GM12878 (cell line): ENCODE measurements at regions not wholly inside any gene's neighbourhood (a gene's known extent, or its start where the extent isn't known, plus 50 kb on each side); places are given as distances from the start of the nearest gene placed in this dataset.

Source experiments
- ATAC-seq: fragments of 200-7000 bp; cut with Tn5 transposase; 3 replicates; pipeline ENCODE4 v1.9.1; 2020; ENCODE audit warnings: mild to moderate bottlenecking, moderate library complexity
- BruUV-seq: library from RNA; stranded (reverse); fragments of 400-500 nt; replicated peaks from 2 replicates; lab custom pipeline; 2021; lab: Mats Ljungman, UMichigan
- CTCF ChIA-PET: fragments of 300-600 bp; sonication (Branson Sonifier 250); formaldehyde crosslinking; extraction: SDS; loops from one replicate; lab custom pipeline; 2021; ENCODE audit warnings: inconsistent platforms; lab: Yijun Ruan, JAX
- POLR2A ChIA-PET: fragments of 350-600 bp; formaldehyde crosslinking; extraction: SDS; loops from one replicate; lab custom pipeline; 2021; ENCODE audit warnings: inconsistent platforms; lab: Charles Lee
- RAD21 ChIA-PET: fragments of 300-600 bp; sonication (Branson Sonifier 250); formaldehyde crosslinking; loops from one replicate; lab custom pipeline; 2023; ENCODE audit warnings: antibody characterized with exemption; ENCODE audit not compliant: unreplicated experiment; lab: Charles Lee
- SMC1A ChIA-PET: fragments of 300-600 bp; sonication (Branson Sonifier 250); formaldehyde crosslinking; loops from one replicate; lab custom pipeline; 2023; ENCODE audit not compliant: unreplicated experiment, uncharacterized antibody; lab: Charles Lee
- DNase-seq: peaks from one replicate; pipeline ENCODE4 v3.0.0-alpha.2; 2011; ENCODE audit warnings: low read depth, low spot score
- FAIRE-seq: peaks from 3 replicates; lab custom pipeline; 2011; peaks lifted over from hg19 to GRCh38; lab: Jason Lieb, UNC
- H2AFZ ChIP-seq: 2 replicates; pipeline ENCODE4 v1.6.0; 2011; ENCODE audit warnings: low read depth, low read length, control low read depth; ENCODE audit not compliant: control insufficient read depth
- H3K27ac ChIP-seq: 2 replicates; pipeline ENCODE4 v1.5.1; 2011; ENCODE audit warnings: control low read depth; ENCODE audit not compliant: control insufficient read depth, insufficient read depth
- H3K27me3 ChIP-seq, 2 experiments: replicated peaks in 1 of 2; 2 replicates each; pipeline versions ENCODE4 v1.6.0 to v1.6.1; 2011; ENCODE audit warnings: low read length in 1 of 2; ENCODE audit not compliant: control insufficient read depth in 2 of 2, insufficient read depth in 2 of 2
- H3K36me3 ChIP-seq, 2 experiments: 2 replicates each; pipeline ENCODE4 v1.5.1; 2011; ENCODE audit warnings: low read length in 1 of 2; ENCODE audit not compliant: control insufficient read depth in 2 of 2, insufficient read depth in 2 of 2
- H3K4me1 ChIP-seq: 2 replicates; pipeline ENCODE4 v1.6.1; 2011; ENCODE audit warnings: mild to moderate bottlenecking, low read length, moderate library complexity, mixed read lengths; ENCODE audit not compliant: control insufficient read depth, insufficient read depth
- H3K4me2 ChIP-seq: 2 replicates; pipeline ENCODE4 v1.6.0; 2011; ENCODE audit warnings: control low read depth; ENCODE audit not compliant: control insufficient read depth, insufficient read depth
- H3K4me3 ChIP-seq: fragments of 200-600 bp; sonication (generic); 2 replicates; pipeline ENCODE4 v1.5.1; 2016
- H3K79me2 ChIP-seq: 2 replicates; pipeline ENCODE4 v1.6.0; 2011; ENCODE audit warnings: low read length; ENCODE audit not compliant: control insufficient read depth, insufficient read depth
- H3K9ac ChIP-seq: 2 replicates; pipeline ENCODE4 v1.8.0; 2011; ENCODE audit warnings: low read length, control low read depth, mixed read lengths; ENCODE audit not compliant: control insufficient read depth, insufficient read depth
- H3K9me3 ChIP-seq: replicated peaks from 3 replicates; pipeline ENCODE4 v1.5.1; 2011; ENCODE audit warnings: mild to moderate bottlenecking, low read length; ENCODE audit not compliant: control insufficient read depth, insufficient read depth
- H4K20me1 ChIP-seq: 2 replicates; pipeline ENCODE4 v1.6.0; 2011; ENCODE audit not compliant: control insufficient read depth, insufficient read depth
- CTCF ChIP-seq, 3 experiments: IDR thresholded peaks in 2 of 3; conservative IDR thresholded peaks in 1 of 3; 2 replicates each; pipeline ENCODE4 v1.5.1; 2011; ENCODE audit warnings: low read depth in 3 of 3, low read length in 3 of 3, mild to moderate bottlenecking in 3 of 3, control low read depth in 2 of 3, moderate library complexity in 2 of 3, inconsistent platforms in 1 of 3, mixed read lengths in 1 of 3; ENCODE audit not compliant: control insufficient read depth in 2 of 3, insufficient read depth in 1 of 3; ENCODE audit errors: extremely low read depth in 1 of 3
- FOS ChIP-seq: IDR thresholded peaks from 3 replicates; pipeline ENCODE4 v1.6.1; 2011; ENCODE audit warnings: borderline replicate concordance; ENCODE audit not compliant: insufficient read length; ENCODE audit errors: extremely low read depth
- HDGF ChIP-seq: fragments of 450-650 bp; IDR thresholded peaks from 2 replicates; pipeline ENCODE4 v1.6.1; 2016; ENCODE audit warnings: antibody characterized with exemption
- IRF5 ChIP-seq: fragments of 450-650 bp; IDR thresholded peaks from 2 replicates; pipeline ENCODE4 v1.6.1; 2017; ENCODE audit warnings: borderline replicate concordance
- MEF2B ChIP-seq: fragments of 450-650 bp; IDR thresholded peaks from 2 replicates; pipeline ENCODE4 v1.6.1; 2018; ENCODE audit warnings: mild to moderate bottlenecking, moderate library complexity; ENCODE audit not compliant: partially characterized antibody, poor library complexity, severe bottlenecking
- NBN ChIP-seq: fragments of 450-650 bp; IDR thresholded peaks from 2 replicates; pipeline ENCODE4 v1.6.1; 2016
- NR2C2 ChIP-seq: IDR thresholded peaks from 2 replicates; pipeline ENCODE4 v1.6.1; 2011; ENCODE audit warnings: borderline replicate concordance, low read depth; ENCODE audit not compliant: control insufficient read depth, insufficient read length
- PAX8 ChIP-seq: fragments of 450-650 bp; IDR thresholded peaks from 2 replicates; pipeline ENCODE4 v1.6.1; 2017; ENCODE audit warnings: mild to moderate bottlenecking, moderate library complexity
- PBX3 ChIP-seq: IDR thresholded peaks from 2 replicates; pipeline ENCODE4 v1.6.1; 2011; ENCODE audit warnings: mild to moderate bottlenecking, low read depth, low read length, moderate library complexity; ENCODE audit not compliant: insufficient replicate concordance
- RELB ChIP-seq: fragments of 450-650 bp; IDR thresholded peaks from 2 replicates; pipeline ENCODE4 v1.6.1; 2017; ENCODE audit warnings: low read depth, mild to moderate bottlenecking, moderate library complexity
- ZZZ3 ChIP-seq: IDR thresholded peaks from 2 replicates; pipeline ENCODE4 v1.6.1; 2011; ENCODE audit warnings: low read depth; ENCODE audit not compliant: control insufficient read depth, insufficient read length
- WGBS: methylation state at CpG from one replicate; pipeline ENCODE4 v1.1.6; 2016; ENCODE audit warnings: low lambda C conversion rate; ENCODE audit not compliant: insufficient replicate concordance, insufficient coverage; ENCODE audit errors: missing lambda C conversion rate; 5-methylcytosine and 5-hydroxymethylcytosine counted together
- in situ Hi-C: fragments of 300-500 bp; cut with MboI; formaldehyde crosslinking; loops from 9 replicates; pipeline ENCODE4 v1.14.3; 2018; ENCODE audit warnings: mixed read lengths
- intact Hi-C: fragments of 100-400 bp; cut with micrococcal nuclease; formaldehyde crosslinking; loops from one replicate; pipeline ENCODE4 v1.14.2; 2022; ENCODE audit not compliant: unreplicated experiment

GRCh38 chr11:119489087-119489486 is 66.1 kb upstream of the THY1 start:
- no peaks in the 10 kb centered on the region for H3K4me1 ChIP-seq
- no peak for DNase-seq
- H3K4me3 ChIP-seq, result no peak overlapping the region
- no peak overlapping the region for H2AFZ ChIP-seq
- no peak for TF ChIP-seq NR2C2
- no peak for TF ChIP-seq ZZZ3
- no peak for TF ChIP-seq PBX3
- no peak for TF ChIP-seq NBN
- TF ChIP-seq MEF2B, result no peak
- no peak for TF ChIP-seq CTCF (IDR thresholded peaks at IDR 0.05 in 2 of 3, conservative IDR thresholded peaks at IDR 0.05 in 1 of 3; ENCODE audit: control insufficient read depth in 2 of 3, extremely low read depth in 1 of 3, insufficient read depth in 1 of 3, low read depth in 3 of 3, low read length in 3 of 3)
- TF ChIP-seq PAX8, result no peak
- no peak for TF ChIP-seq IRF5
- no peak for TF ChIP-seq FOS
- TF ChIP-seq RELB, result no peak
- no peak for TF ChIP-seq HDGF
- ChIA-PET SMC1A (no interaction called here), RAD21 (no interaction called here), POLR2A (no interaction called here), CTCF (no interaction called here)
- no peak overlapping the region for H3K4me2 ChIP-seq
- no peak overlapping the region for H3K27ac ChIP-seq
- H3K36me3 ChIP-seq, result no peaks in the 10 kb centered on the region
- ATAC-seq, result no peak
- peaks cover 3% of the 10 kb centered on the region; the same call in 1 of the 2 replicates for H4K20me1 ChIP-seq
- H3K79me2 ChIP-seq, result no peaks in the 10 kb centered on the region
- no TSS peak for BruUV-seq
- intact Hi-C loops, result loop anchor here (10.0 kb wide), 2 partner anchors 126 to 736 kb away; no protein-coding TSS in a partner anchor
- WGBS, result 0% methylated on average over 3 of the region's 3 CpGs
- FAIRE-seq, result no peak
- in situ Hi-C loops, result no loop called here
- H3K9ac ChIP-seq, result no peak overlapping the region
- no peaks in the 10 kb centered on the region; a peak in 1 of 4 replicates for H3K27me3 ChIP-seq
- H3K9me3 ChIP-seq, result no peaks in the 10 kb centered on the region; the same call in 2 of the 3 replicates
